ENCODE measurements at regions not wholly inside any gene's neighbourhood (a gene's known extent, or its start where the extent isn't known, plus 50 kb on each side); places are given as distances from the start of the nearest gene placed in this dataset.

GRCh38 chr18:22271030-22271429 is 101.6 kb downstream of the GATA6 start:
- TF ChIP-seq, protein P1, sequence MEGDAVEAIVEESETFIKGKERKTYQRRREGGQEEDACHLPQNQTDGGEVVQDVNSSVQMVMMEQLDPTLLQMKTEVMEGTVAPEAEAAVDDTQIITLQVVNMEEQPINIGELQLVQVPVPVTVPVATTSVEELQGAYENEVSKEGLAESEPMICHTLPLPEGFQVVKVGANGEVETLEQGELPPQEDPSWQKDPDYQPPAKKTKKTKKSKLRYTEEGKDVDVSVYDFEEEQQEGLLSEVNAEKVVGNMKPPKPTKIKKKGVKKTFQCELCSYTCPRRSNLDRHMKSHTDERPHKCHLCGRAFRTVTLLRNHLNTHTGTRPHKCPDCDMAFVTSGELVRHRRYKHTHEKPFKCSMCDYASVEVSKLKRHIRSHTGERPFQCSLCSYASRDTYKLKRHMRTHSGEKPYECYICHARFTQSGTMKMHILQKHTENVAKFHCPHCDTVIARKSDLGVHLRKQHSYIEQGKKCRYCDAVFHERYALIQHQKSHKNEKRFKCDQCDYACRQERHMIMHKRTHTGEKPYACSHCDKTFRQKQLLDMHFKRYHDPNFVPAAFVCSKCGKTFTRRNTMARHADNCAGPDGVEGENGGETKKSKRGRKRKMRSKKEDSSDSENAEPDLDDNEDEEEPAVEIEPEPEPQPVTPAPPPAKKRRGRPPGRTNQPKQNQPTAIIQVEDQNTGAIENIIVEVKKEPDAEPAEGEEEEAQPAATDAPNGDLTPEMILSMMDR (IDR thresholded peaks at IDR 0.05), result no peak
- TF ChIP-seq POLR2A (IDR thresholded peaks at IDR 0.05), result no peak

Data from heart left ventricle (tissue), 13 donors.